ENCODE measurements at regions not wholly inside any gene's neighbourhood (a gene's known extent, or its start where the extent isn't known, plus 50 kb on each side); places are given as distances from the start of the nearest gene placed in this dataset.

- no peak for TF ChIP-seq EZH2 (IDR thresholded peaks at IDR 0.05; ENCODE audit: borderline replicate concordance, low read length)
- TF ChIP-seq CTCF (IDR thresholded peaks at IDR 0.05; ENCODE audit: low read length) = no peak
Measured at GRCh38 chr4:95614684-95615205, 66.0 kb upstream of the UNC5C start.
